HG02610 (cell line): ENCODE measurements at regions not wholly inside any gene's neighbourhood (a gene's known extent, or its start where the extent isn't known, plus 50 kb on each side); places are given as distances from the start of the nearest gene placed in this dataset.

Experiments
- ATAC-seq: cut with Tn5 transposase; IDR thresholded peaks from one replicate; pipeline ENCODE4 v1.9.1; 2021; ENCODE audit warnings: mild to moderate bottlenecking, moderate library complexity; ENCODE audit not compliant: unreplicated experiment

GRCh38 chr13:80284290-80284689 lies 56.6 kb downstream of the SPRY2 start:
- ATAC-seq: no peak

- ATAC-seq: no peak
These were observed 62.2 kb downstream of the SPRY2 start for GRCh38 chr13:80278706-80279105.

DNA sequence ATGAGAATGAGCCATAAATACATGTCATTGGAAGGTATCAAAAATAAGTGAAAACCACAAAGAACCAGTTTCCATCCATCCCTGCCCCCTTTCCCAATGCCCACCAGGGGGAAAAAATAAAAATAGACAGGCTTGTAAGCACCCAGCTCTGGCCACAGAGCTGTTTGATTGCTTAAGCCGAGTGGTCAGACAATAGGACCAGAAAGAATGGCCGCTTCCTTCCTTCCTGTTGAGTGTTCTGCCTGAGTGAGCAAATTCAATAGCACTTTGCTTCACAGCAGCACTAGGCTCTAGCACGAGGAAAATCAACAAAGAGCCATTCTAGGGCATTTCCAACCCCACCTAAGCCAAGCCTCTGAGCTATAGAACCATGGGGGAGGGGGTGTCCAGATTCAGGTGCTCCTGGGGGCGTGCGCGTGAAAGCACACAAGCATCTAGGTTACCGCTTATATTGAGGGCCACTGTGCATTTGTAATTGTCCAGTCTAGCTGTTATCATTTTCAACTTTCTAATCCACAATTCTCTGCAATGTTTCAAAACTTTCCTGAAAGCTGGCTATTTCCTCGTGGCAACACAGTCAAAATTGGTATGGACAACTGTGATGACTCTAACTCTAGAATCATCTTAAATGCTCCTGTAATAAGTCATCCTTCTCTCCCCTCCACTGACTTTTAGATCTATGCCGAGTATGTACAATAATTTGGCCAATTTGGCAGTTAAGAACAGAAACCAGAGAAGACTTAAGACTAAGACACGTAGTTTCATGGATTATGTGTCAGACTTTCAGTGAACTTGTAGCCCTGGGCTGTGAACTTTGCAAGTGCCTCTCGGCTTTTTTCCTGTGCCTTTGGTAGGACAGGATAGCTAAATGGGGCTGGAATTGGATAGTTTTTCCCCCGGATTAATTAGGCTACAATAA lies 64.3 kb downstream of the SPRY2 start:
- no peak for ATAC-seq

DNA sequence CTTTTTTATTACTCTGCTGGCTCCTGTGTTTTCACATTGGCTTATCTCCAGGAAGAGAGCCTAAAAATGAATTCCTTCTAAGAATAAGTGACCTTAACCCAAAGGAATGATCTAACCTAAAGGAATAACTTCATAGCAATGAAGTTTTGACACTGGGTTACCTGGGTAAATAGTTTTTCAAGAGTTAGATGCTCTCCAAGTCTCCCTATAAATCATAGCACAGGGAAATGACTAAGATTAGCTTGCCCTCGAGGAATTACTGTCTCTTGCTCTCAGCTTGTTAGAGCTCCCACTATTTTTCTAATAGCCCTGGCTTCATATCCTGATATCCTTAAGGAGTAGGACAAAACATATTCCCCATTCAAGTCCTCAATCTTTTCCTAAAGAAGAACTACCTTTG lies 66.3 kb downstream of the SPRY2 start:
- no peak for ATAC-seq

GRCh38 chr13:80273718-80274117 lies 67.2 kb downstream of the SPRY2 start:
- no peak for ATAC-seq

DNA sequence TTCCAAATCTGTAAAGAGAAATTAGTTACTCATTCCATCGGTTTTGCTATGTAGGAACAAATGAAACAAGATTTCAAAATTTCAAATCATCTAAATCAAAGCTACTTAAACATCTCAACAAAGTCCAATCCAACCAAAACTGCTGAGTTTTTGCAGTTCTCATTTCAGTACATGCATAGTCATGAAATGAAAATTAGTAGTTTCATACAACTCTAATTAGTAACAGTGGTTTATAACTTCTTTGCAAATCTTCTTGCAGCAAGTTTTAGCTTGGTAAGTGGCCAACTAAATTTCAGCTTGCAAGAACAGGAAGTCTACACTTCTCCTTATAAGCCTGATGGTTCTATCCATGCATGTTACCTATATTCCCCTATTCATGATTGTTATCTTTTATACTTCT lies 75.6 kb downstream of the SPRY2 start:
- ATAC-seq: no peak

GRCh38 chr13:80263745-80264513 lies 77.0 kb downstream of the SPRY2 start:
- no peak for ATAC-seq

DNA sequence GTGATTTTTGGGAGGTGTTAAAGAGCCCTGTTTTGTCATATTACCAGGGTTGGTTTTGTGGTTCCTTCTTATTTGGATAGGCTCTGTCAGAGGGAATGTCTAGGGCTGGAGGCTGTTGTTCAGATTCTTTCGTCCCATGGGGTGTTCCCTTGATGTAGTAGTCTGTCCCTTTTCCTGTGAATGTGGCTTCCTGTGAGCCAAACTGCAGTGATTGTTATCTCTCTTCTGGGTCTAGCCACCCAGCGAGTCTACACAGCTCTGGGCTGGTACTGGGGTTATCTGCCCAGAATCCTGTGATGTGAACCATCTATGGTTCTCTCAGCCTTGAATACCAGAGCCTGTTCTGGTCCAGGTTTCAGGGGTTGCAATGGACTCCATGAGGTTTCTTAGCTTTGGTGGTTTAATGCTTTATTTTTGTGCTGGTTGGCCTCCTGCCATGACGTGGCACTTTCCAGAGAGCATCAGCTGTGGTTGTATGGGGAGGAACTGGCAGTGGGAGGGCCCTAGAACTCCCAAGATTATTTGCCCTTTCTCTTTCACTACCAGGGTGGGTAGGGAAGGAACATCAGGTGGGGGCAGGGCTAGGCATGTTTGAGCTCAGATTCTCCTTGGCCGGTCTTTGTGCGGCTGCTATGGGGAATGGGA lies 78.8 kb downstream of the SPRY2 start:
- no peak for ATAC-seq

DNA sequence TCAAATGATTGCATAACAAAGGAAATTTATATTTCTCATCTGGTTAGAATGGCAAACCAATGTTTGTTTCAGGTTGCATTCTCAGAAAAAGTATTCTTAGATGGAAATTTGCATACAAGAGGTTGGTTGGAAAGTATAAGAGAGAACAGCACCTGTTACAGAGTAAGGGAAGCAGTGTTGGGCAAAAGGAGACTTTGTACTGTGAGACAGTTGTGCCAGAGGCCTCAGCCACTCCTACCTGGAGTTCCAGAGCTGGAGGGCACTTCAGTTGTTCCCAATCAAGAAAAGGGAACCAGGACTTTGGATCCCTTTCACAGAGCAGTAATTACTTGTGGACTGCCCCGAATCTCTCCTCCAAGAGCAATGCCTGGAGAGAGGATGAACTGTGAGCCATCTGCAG lies 81.8 kb downstream of the SPRY2 start:
- ATAC-seq: peak; percentile 47

DNA sequence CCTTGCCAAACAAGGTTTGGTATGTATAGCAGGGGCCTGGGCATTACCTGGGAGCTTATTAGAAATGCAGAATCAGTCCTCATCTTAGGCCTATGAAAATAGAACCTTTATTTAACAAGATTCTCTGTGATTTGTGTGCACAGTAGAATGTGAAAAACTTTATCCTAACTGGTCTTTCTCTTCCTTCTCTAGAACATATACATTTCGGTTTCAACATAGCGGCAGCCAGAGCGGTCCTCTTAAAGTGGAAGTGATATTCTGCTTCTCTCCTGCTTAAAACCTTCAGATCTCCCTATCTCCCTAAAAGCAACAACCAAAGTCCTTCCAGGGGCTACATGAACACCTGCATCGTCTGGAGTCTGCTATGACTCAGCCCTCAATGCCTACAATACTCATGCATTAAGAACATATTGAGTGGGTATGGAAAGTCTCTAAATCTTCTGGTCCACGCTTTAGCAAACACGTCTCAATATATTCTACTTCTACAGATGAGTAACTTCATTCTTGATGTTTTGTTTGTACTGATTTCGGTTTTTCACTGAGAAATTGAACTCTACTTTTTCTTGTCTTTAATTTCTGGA lies 84.5 kb downstream of the SPRY2 start:
- peak; percentile 96 for ATAC-seq

- ATAC-seq: no peak
These were observed 85.0 kb downstream of the SPRY2 start for GRCh38 chr13:80255946-80256345.

DNA sequence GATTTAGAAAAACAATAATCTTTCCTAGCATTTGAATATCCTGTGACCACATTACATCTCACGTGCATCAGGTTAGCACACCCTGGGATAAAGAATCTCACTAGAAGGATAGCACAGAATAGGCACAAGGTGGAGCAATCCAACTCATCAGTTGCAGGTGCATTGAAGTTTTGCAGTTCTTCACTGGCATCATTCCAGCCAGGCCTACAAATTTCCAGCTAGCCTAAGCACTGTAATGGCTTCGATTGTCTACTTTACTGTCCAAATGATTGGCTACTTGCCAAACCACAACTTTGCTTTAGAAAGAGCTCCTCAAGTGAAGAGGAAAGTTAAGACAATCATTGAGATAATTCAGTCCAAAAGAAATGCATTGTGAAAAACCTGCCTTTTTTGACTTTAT lies 89.5 kb downstream of the SPRY2 start:
- no peak for ATAC-seq

DNA sequence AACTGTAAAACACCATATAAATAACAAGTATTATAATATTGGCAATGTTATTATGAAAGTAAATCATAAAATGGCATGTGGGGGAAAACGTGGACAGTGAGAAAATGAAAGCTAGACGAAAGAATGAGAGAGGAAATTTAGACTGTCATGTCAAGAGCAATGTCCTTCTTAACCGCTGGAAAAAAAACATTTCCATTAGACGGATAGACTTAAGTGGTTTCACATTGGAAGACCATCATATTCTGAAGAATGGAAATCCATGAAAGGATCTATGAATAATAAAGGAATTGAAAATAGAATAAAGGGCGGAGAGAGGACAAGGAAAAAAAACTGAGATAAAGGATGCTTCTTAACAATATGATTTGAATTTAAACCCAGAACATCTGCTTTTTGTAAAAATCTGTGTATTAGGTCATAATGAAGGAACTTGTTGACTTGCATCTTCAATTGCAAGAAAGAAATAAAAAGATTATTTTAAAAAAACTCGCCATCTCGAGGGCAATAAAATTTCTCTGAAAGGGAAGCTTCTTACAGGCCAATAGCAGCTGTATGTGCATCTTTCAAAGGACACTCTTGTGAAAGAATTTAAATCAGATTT lies 90.6 kb downstream of the SPRY2 start:
- no peak for ATAC-seq

DNA sequence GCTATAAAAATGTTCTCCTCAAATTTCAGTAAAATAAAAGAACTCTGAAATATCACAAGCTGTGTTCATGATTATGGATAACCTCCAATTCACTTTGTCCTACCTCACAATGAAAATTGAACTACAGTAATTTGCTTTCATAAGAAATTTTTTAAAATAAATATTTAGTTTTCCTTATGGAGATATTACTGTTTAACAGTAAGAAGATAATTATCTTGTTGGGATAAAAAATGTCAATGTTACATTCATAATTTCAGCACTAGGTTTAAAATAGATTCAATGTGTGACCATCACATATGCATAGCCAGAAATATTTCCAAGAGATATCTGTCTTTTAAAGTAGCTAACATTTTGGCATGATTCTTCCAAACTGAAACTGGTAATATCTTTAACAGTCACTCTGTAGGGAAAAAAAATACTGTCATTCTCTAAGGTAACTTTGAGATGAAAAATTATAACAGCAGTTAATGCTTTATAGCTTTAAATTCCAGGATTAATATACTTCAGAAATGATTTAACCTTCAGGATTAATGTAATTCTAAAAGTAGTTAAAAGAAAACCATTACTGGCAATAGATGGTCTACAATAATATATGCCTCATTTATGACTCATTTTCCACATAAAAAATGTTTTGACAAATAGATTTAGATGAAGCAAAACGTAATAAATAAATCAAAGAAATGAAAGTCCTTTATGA lies 91.3 kb downstream of the SPRY2 start:
- ATAC-seq: no peak

DNA sequence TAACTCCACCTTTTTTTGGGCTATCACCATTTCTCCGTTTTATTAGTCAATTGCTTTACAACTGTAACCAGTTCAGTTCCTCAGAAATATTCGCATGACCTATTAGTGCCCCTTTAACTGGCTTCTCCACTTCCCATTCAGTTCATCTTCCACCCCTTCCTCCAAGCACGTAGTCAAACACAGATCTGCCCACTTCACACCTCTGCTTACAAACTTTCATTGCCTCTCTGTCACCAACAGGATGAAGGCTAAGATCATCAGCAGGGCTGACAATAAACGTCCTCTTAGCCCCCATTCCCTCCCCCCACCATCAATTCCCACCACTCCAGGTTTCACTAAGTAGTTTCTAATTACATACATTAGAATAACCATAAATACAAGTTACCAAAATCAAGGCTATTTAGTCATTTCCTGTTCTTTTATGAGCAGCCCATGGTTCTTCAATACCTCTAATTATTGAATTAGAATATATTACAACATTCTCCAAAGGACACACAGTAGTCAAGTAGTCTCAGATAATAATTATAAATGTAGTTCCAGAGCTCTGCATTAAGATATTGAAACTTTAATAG lies 95.7 kb downstream of the SPRY2 start:
- no peak for ATAC-seq

- no peak for ATAC-seq
These were observed 96.4 kb downstream of the SPRY2 start for GRCh38 chr13:80244574-80244973.

GRCh38 chr13:80242728-80243427 lies 98.0 kb downstream of the SPRY2 start:
- ATAC-seq: no peak

GRCh38 chr13:80239571-80240255 lies 101.2 kb downstream of the SPRY2 start:
- no peak for ATAC-seq

DNA sequence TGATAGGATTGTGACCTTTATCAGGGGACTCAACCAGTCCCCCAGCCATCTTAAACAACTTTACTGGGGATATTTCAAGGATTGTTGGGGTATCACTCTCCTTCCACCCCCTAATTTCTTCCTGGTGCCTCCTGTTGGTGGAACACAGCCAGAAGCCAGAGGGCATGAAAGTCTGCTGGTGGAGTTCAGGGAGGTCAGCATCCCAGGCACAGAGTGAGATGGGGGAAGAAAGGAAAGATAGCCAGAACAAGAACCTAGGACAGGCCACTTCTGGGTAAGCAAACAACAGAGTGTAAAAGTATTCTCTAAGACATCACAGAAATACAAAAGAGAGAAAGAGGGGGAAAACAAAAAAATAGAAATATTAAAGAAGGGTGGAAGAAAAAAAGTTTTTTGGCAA lies 101.8 kb downstream of the SPRY2 start:
- no peak for ATAC-seq
